Stomach (tissue), 4 donors: ENCODE measurements at regions not wholly inside any gene's neighbourhood (a gene's known extent, or its start where the extent isn't known, plus 50 kb on each side); places are given as distances from the start of the nearest gene placed in this dataset.

ENCODE experiments used
- POLR2A ChIP-seq, 4 donors: fragments of 450-650 bp; IDR thresholded peaks; one replicate each; pipeline ENCODE4 v1.6.1; 2016; ENCODE audit warnings: antibody characterized with exemption in 4 of 4, control low read depth in 2 of 4, mild to moderate bottlenecking in 1 of 4, moderate library complexity in 1 of 4
- POLR2AphosphoS5 ChIP-seq, 3 donors: sonication (generic); formaldehyde crosslinking; IDR thresholded peaks; one replicate each; pipeline ENCODE4 v1.6.1; 2016; ENCODE audit warnings: antibody characterized with exemption in 3 of 3
- TF ChIP-seq, protein P1 (sequence below), 7 experiments: fragments of 450-650 bp in 4 of 7; fragments of 200-600 bp in 3 of 7; sonication (generic) in 3 of 7; IDR thresholded peaks; one replicate each; pipeline ENCODE4 v1.5.1; 2016 to 2019; ENCODE audit warnings: antibody characterized with exemption in 7 of 7, control low read depth in 2 of 7, mild to moderate bottlenecking in 1 of 7

DNA sequence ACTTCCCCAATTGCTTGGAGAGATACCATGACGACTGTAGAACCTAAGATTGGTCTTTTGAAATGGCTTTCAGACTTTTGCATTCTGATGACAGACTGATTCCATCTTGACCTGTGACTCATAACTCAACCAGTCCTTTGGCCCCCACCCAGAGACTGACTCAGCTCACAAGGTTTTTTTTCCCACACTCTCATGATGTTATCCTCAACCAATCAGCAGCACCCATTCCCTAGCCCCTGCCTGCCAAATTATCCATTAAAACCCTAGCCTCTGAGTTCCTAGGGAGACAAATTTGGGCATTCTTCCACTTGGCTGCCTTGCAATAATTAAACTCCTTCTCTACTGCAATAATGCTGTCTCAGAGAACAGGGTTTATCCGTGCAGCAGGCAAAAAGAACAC lies 1263.3 kb upstream of the CDH9 start:
- TF ChIP-seq, protein P1, sequence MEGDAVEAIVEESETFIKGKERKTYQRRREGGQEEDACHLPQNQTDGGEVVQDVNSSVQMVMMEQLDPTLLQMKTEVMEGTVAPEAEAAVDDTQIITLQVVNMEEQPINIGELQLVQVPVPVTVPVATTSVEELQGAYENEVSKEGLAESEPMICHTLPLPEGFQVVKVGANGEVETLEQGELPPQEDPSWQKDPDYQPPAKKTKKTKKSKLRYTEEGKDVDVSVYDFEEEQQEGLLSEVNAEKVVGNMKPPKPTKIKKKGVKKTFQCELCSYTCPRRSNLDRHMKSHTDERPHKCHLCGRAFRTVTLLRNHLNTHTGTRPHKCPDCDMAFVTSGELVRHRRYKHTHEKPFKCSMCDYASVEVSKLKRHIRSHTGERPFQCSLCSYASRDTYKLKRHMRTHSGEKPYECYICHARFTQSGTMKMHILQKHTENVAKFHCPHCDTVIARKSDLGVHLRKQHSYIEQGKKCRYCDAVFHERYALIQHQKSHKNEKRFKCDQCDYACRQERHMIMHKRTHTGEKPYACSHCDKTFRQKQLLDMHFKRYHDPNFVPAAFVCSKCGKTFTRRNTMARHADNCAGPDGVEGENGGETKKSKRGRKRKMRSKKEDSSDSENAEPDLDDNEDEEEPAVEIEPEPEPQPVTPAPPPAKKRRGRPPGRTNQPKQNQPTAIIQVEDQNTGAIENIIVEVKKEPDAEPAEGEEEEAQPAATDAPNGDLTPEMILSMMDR (IDR thresholded peaks at IDR 0.05), result no peak
- TF ChIP-seq POLR2A (IDR thresholded peaks at IDR 0.05) (no peak), POLR2AphosphoS5 (IDR thresholded peaks at IDR 0.05) (no peak)
